ENCODE measurements at regions not wholly inside any gene's neighbourhood (a gene's known extent, or its start where the extent isn't known, plus 50 kb on each side); places are given as distances from the start of the nearest gene placed in this dataset.

- H3K36me3 ChIP-seq (ENCODE audit: insufficient read depth, low read length) = no peaks in the 10 kb centered on the region
- TF ChIP-seq, protein P1, sequence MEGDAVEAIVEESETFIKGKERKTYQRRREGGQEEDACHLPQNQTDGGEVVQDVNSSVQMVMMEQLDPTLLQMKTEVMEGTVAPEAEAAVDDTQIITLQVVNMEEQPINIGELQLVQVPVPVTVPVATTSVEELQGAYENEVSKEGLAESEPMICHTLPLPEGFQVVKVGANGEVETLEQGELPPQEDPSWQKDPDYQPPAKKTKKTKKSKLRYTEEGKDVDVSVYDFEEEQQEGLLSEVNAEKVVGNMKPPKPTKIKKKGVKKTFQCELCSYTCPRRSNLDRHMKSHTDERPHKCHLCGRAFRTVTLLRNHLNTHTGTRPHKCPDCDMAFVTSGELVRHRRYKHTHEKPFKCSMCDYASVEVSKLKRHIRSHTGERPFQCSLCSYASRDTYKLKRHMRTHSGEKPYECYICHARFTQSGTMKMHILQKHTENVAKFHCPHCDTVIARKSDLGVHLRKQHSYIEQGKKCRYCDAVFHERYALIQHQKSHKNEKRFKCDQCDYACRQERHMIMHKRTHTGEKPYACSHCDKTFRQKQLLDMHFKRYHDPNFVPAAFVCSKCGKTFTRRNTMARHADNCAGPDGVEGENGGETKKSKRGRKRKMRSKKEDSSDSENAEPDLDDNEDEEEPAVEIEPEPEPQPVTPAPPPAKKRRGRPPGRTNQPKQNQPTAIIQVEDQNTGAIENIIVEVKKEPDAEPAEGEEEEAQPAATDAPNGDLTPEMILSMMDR (conservative IDR thresholded peaks at IDR 0.05; ENCODE audit: low read length) = no peak
- no peak for TF ChIP-seq EZH2phosphoT487 (IDR thresholded peaks at IDR 0.05; ENCODE audit: borderline replicate concordance, low read depth, low read length)
- H4K20me1 ChIP-seq (ENCODE audit: insufficient read depth, low read length) = no peaks in the 10 kb centered on the region
- ChIA-PET POLR2A (no interaction called here), CTCF (ENCODE audit: unreplicated experiment) (no interaction called here)
- H2AFZ ChIP-seq (ENCODE audit: low read length) = no peak overlapping the region
- no peaks in the 10 kb centered on the region for H3K4me1 ChIP-seq (ENCODE audit: insufficient read depth, low read length, poor library complexity, severe bottlenecking)
- H3K27ac ChIP-seq (ENCODE audit: low read depth, low read length, poor library complexity, severe bottlenecking) = no peak overlapping the region
- DNase-seq (ENCODE audit: low spot score) = no peak
- no peaks in the 10 kb centered on the region for H3K9me2 ChIP-seq (ENCODE audit: insufficient read depth, low read length)
- intact Hi-C loops (cut with micrococcal nuclease; ENCODE audit: unreplicated experiment) = no loop called here
- BruUV-seq (replicated peaks) = no TSS peak
- no peak overlapping the region for H3K4me3 ChIP-seq (ENCODE audit: low read depth, low read length, poor library complexity, severe bottlenecking)
- H3K79me2 ChIP-seq (ENCODE audit: insufficient read depth, low read depth, low read length) = no peaks in the 10 kb centered on the region
- no peaks in the 10 kb centered on the region for H3K9me3 ChIP-seq (ENCODE audit: low read length)
- no peak overlapping the region for H3K4me2 ChIP-seq (ENCODE audit: low read length)
Observed at GRCh38 chr18:45165871-45166270, 449.4 kb upstream of the SLC14A2 start.

DNA sequence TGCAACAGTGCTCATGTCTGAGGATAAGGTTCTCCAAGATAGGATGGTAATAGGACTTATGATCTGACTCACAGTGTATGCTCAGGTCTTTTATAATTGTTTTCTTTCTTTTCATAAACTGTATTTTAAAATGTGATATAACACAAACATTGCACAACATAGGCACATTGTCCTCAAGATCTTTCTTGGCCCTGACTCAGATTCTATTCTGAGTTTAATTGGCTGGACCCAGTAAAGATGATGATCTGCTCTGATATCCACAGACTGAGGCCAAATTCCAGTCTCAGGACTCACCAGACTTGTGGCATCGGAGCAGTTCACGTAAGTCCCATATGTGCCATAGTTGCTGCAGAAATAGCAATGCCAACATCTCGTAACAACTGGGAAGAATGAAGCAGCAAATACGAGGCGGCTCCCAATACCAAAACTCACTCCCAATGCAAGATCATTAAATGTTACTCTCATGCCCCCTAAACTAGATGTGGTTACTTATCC is 448.9 kb upstream of the SLC14A2 start:
- no peaks in the 10 kb centered on the region for H4K20me1 ChIP-seq (ENCODE audit: insufficient read depth, low read length)

DNA sequence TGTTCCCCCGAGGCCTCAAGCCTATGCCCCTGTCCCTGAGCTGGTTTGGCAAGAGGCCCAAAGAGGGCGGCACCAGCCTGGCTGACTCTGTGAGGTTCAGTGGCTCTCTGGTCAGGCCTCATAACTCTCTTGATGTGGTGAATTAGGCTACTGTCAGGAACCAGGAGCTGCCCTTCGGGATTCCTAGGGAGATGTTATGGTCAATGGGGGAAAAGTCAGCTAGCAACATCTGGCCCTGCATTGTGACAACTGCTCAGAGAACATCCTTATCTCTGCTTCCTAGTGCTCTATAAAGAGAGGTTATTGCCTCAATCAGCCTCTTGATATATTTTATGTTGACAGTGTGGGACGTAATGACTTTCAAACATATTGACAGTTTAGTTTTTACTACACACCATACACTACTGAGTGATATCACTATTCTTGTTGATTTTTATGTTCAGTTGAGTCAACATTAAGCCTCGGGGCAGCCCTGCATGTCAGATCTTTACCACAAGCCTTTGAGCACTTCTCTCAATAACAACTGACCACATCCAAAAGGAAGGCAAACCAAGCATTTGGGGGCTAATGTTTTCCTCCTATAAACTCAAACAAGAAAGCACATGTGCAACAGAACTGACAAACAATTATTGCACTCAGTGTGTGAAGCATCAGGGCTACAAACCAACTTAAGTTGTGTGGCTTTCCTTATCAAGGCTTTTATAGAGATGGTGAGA is 448.3 kb upstream of the SLC14A2 start:
- POLR2A ChIA-PET = no interaction called here
- Histone ChIP-seq H3K4me3 (ENCODE audit: low read depth, low read length, poor library complexity, severe bottlenecking) (no peak overlapping the region), H3K79me2 (ENCODE audit: insufficient read depth, low read depth, low read length) (no peaks in the 10 kb centered on the region), H3K4me2 (ENCODE audit: low read length) (no peak overlapping the region), H3K36me3 (ENCODE audit: insufficient read depth, low read length) (no peaks in the 10 kb centered on the region), H3K27ac (ENCODE audit: low read depth, low read length, poor library complexity, severe bottlenecking) (no peak overlapping the region), H2AFZ (ENCODE audit: low read length) (no peak overlapping the region), H3K9me3 (ENCODE audit: low read length) (no peaks in the 10 kb centered on the region), H3K9me2 (ENCODE audit: insufficient read depth, low read length) (no peaks in the 10 kb centered on the region), H4K20me1 (ENCODE audit: insufficient read depth, low read length) (no peaks in the 10 kb centered on the region), H3K4me1 (ENCODE audit: insufficient read depth, low read length, poor library complexity, severe bottlenecking) (no peaks in the 10 kb centered on the region)
- CTCF ChIA-PET (ENCODE audit: unreplicated experiment) = no interaction called here
- TF ChIP-seq, protein P1 (conservative IDR thresholded peaks at IDR 0.05; ENCODE audit: low read length) = no peak
- no peak for TF ChIP-seq EZH2phosphoT487 (IDR thresholded peaks at IDR 0.05; ENCODE audit: borderline replicate concordance, low read depth, low read length)
- intact Hi-C loops (cut with micrococcal nuclease; ENCODE audit: unreplicated experiment) = no loop called here
- BruUV-seq (replicated peaks) = no TSS peak
- DNase-seq (ENCODE audit: low spot score) = no peak

More for the DNA sequence above, 448.9 kb upstream of the SLC14A2 start:
- Histone ChIP-seq H3K27ac (ENCODE audit: low read depth, low read length, poor library complexity, severe bottlenecking) (no peak overlapping the region), H3K36me3 (ENCODE audit: insufficient read depth, low read length) (no peaks in the 10 kb centered on the region), H3K9me3 (ENCODE audit: low read length) (no peaks in the 10 kb centered on the region), H3K4me2 (ENCODE audit: low read length) (no peak overlapping the region), H3K4me3 (ENCODE audit: low read depth, low read length, poor library complexity, severe bottlenecking) (no peak overlapping the region), H2AFZ (ENCODE audit: low read length) (no peak overlapping the region), H3K9me2 (ENCODE audit: insufficient read depth, low read length) (no peaks in the 10 kb centered on the region), H3K4me1 (ENCODE audit: insufficient read depth, low read length, poor library complexity, severe bottlenecking) (no peaks in the 10 kb centered on the region), H3K79me2 (ENCODE audit: insufficient read depth, low read depth, low read length) (no peaks in the 10 kb centered on the region)
- no peak for DNase-seq (ENCODE audit: low spot score)
- no TSS peak for BruUV-seq (replicated peaks)
- ChIA-PET CTCF (ENCODE audit: unreplicated experiment) (no interaction called here), POLR2A (no interaction called here)
- no peak for TF ChIP-seq EZH2phosphoT487 (IDR thresholded peaks at IDR 0.05; ENCODE audit: borderline replicate concordance, low read depth, low read length)
- TF ChIP-seq, protein P1 (conservative IDR thresholded peaks at IDR 0.05; ENCODE audit: low read length) = no peak
- intact Hi-C loops (cut with micrococcal nuclease; ENCODE audit: unreplicated experiment) = no loop called here
